OCI-LY1 (cell line): ENCODE measurements at regions not wholly inside any gene's neighbourhood (a gene's known extent, or its start where the extent isn't known, plus 50 kb on each side); places are given as distances from the start of the nearest gene placed in this dataset.

Experiments used
- H2AFZ ChIP-seq: fragments of 200-600 bp; sonication (generic), shearing (Covaris generic); 2 replicates; pipeline ENCODE4 v1.6.0; 2014; ENCODE audit warnings: antibody characterized with exemption, mild to moderate bottlenecking, low read length
- H3F3A ChIP-seq: fragments of 200-600 bp; sonication (generic), shearing (Covaris generic); 2 replicates; pipeline ENCODE4 v1.6.0; 2014; ENCODE audit warnings: mild to moderate bottlenecking, antibody characterized with exemption, low read length, moderate library complexity; ENCODE audit not compliant: insufficient read depth
- H3K27ac ChIP-seq: fragments of 200-600 bp; sonication (generic); 2 replicates; pipeline ENCODE4 v1.5.1; 2014; ENCODE audit warnings: low read length, mixed run types, mild to moderate bottlenecking, low read depth; ENCODE audit not compliant: poor library complexity, severe bottlenecking
- H3K27me3 ChIP-seq: fragments of 200-600 bp; sonication (generic); 2 replicates; pipeline ENCODE4 v1.6.0; 2014; ENCODE audit warnings: antibody characterized with exemption, mild to moderate bottlenecking, low read length, moderate library complexity; ENCODE audit not compliant: insufficient read depth
- H3K36me3 ChIP-seq: fragments of 200-600 bp; sonication (generic); 2 replicates; pipeline ENCODE4 v1.6.1; 2014; ENCODE audit warnings: mild to moderate bottlenecking, antibody characterized with exemption, low read length, moderate library complexity, mixed read lengths; ENCODE audit not compliant: insufficient read depth
- H3K4me1 ChIP-seq: fragments of 200-600 bp; sonication (generic); 2 replicates; pipeline ENCODE4 v1.5.1; 2014; ENCODE audit warnings: mild to moderate bottlenecking, low read length, moderate library complexity; ENCODE audit not compliant: insufficient read depth, severe bottlenecking
- H3K4me2 ChIP-seq: fragments of 200-600 bp; sonication (generic), shearing (Covaris generic); 2 replicates; pipeline ENCODE4 v1.6.1; 2014; ENCODE audit warnings: low read length
- H3K4me3 ChIP-seq: fragments of 200-600 bp; sonication (generic); 2 replicates; pipeline ENCODE4 v1.5.1; 2014; ENCODE audit warnings: low read length, low read depth, mild to moderate bottlenecking, mixed read lengths; ENCODE audit not compliant: poor library complexity, severe bottlenecking
- H3K79me2 ChIP-seq: fragments of 200-600 bp; shearing (Covaris generic); 2 replicates; pipeline ENCODE4 v1.6.1; 2016; ENCODE audit warnings: mixed run types, low read length, mixed read lengths; ENCODE audit not compliant: insufficient read depth
- H3K9ac ChIP-seq: fragments of 200-600 bp; sonication (generic), shearing (Covaris generic); 2 replicates; pipeline ENCODE4 v1.6.1; 2014; ENCODE audit warnings: mild to moderate bottlenecking, low read length, mixed read lengths
- H3K9me2 ChIP-seq: fragments of 200-600 bp; sonication (generic), shearing (Covaris generic); 2 replicates; pipeline ENCODE4 v1.6.1; 2014; ENCODE audit warnings: low read depth, mild to moderate bottlenecking, low read length, mixed read lengths
- H3K9me3 ChIP-seq: fragments of 200-600 bp; shearing (Covaris generic); 2 replicates; pipeline ENCODE4 v1.6.1; 2014; ENCODE audit warnings: low read length, mixed read lengths
- H4K20me1 ChIP-seq: fragments of 200-600 bp; sonication (generic), shearing (Covaris generic); 2 replicates; pipeline ENCODE4 v1.6.0; 2016; ENCODE audit warnings: mild to moderate bottlenecking, low read length; ENCODE audit not compliant: insufficient read depth
- CTCF ChIP-seq: fragments of 200-600 bp; sonication (generic), shearing (Covaris generic); IDR thresholded peaks from 2 replicates; pipeline ENCODE4 v1.5.1; 2017; ENCODE audit warnings: mild to moderate bottlenecking, antibody characterized with exemption, low read length, moderate library complexity, mixed read lengths
- EZH2 ChIP-seq: fragments of 200-600 bp; sonication (generic), shearing (Covaris generic); IDR thresholded peaks from 2 replicates; pipeline ENCODE4 v1.8.0; 2017; ENCODE audit warnings: borderline replicate concordance, mixed run types, mild to moderate bottlenecking, antibody characterized with exemption, low read length, moderate library complexity, mixed read lengths

GRCh38 chr10:123578721-123579120 is 87.4 kb upstream of the GPR26 start:
- TF ChIP-seq CTCF (no peak), EZH2 (no peak)
- Histone ChIP-seq H3K27me3 (peaks cover 4% of the 10 kb centered on the region; the same call in 1 of the 2 replicates), H4K20me1 (no peaks in the 10 kb centered on the region), H3K4me2 (no peak overlapping the region), H3K27ac (no peak overlapping the region), H3K4me1 (no peaks in the 10 kb centered on the region), H3K4me3 (no peak overlapping the region), H3F3A (no peaks in the 10 kb centered on the region), H3K36me3 (no peaks in the 10 kb centered on the region), H3K9me3 (no peaks in the 10 kb centered on the region), H3K79me2 (no peaks in the 10 kb centered on the region), H2AFZ (no peak overlapping the region), H3K9ac (no peak overlapping the region), H3K9me2 (no peaks in the 10 kb centered on the region)

GRCh38 chr10:123579675-123580074 is 86.5 kb upstream of the GPR26 start:
- Histone ChIP-seq H2AFZ (no peak overlapping the region), H3K4me1 (no peaks in the 10 kb centered on the region), H3K79me2 (no peaks in the 10 kb centered on the region), H3K9me2 (no peaks in the 10 kb centered on the region), H3K4me3 (no peak overlapping the region), H3K27ac (no peak overlapping the region), H3K36me3 (no peaks in the 10 kb centered on the region), H4K20me1 (no peaks in the 10 kb centered on the region), H3K9me3 (no peaks in the 10 kb centered on the region), H3K4me2 (no peak overlapping the region), H3K9ac (no peak overlapping the region), H3K27me3 (peaks cover 4% of the 10 kb centered on the region; the same call in 1 of the 2 replicates), H3F3A (no peaks in the 10 kb centered on the region)
- TF ChIP-seq EZH2 = no peak
- TF ChIP-seq CTCF = no peak

- H4K20me1 ChIP-seq = no peaks in the 10 kb centered on the region
- no peaks in the 10 kb centered on the region for H3K79me2 ChIP-seq
- no peak overlapping the region for H3K9ac ChIP-seq
- no peak overlapping the region for H2AFZ ChIP-seq
- H3K4me1 ChIP-seq = no peaks in the 10 kb centered on the region
- no peaks in the 10 kb centered on the region for H3K9me2 ChIP-seq
- no peaks in the 10 kb centered on the region for H3K9me3 ChIP-seq
- no peak overlapping the region for H3K4me3 ChIP-seq
- H3F3A ChIP-seq = no peaks in the 10 kb centered on the region
- H3K27ac ChIP-seq = no peak overlapping the region
- peaks cover 4% of the 10 kb centered on the region; the same call in 1 of the 2 replicates for H3K27me3 ChIP-seq
- no peak overlapping the region for H3K4me2 ChIP-seq
- H3K36me3 ChIP-seq = no peaks in the 10 kb centered on the region
- TF ChIP-seq CTCF = no peak
- TF ChIP-seq EZH2 = no peak
These were observed 85.7 kb upstream of the GPR26 start for GRCh38 chr10:123580426-123580825.
